ENCODE measurements at regions not wholly inside any gene's neighbourhood (a gene's known extent, or its start where the extent isn't known, plus 50 kb on each side); places are given as distances from the start of the nearest gene placed in this dataset.

- Histone ChIP-seq H3F3A (ENCODE audit: insufficient read depth) (no peaks in the 10 kb centered on the region), H3K79me2 (ENCODE audit: insufficient read depth) (no peaks in the 10 kb centered on the region), H3K4me2 (ENCODE audit: unreplicated experiment) (no peak overlapping the region), H3K27ac (no peak overlapping the region), H3K9me3 (ENCODE audit: low read depth) (no peaks in the 10 kb centered on the region), H3K9ac (no peak overlapping the region), H3K4me1 (ENCODE audit: insufficient read depth) (no peaks in the 10 kb centered on the region), H4K20me1 (ENCODE audit: insufficient read depth) (no peaks in the 10 kb centered on the region), H3K36me3 (ENCODE audit: low read depth) (no peaks in the 10 kb centered on the region), H3K4me3 (no peak overlapping the region), H3K9me2 (ENCODE audit: insufficient read depth) (no peaks in the 10 kb centered on the region), H3K27me3 (replicated peaks; ENCODE audit: insufficient read depth) (no peaks in the 10 kb centered on the region), H2AFZ (no peak overlapping the region)
- TF ChIP-seq EZH2 (IDR thresholded peaks at IDR 0.05; ENCODE audit: insufficient read depth, poor library complexity, severe bottlenecking) (no peak), EZH2phosphoT487 (IDR thresholded peaks at IDR 0.05; ENCODE audit: insufficient read depth, low read depth) (no peak)
- DNase-seq = no peak
- WGBS, 2 experiments (ENCODE audit: low coverage in 1 of 2, low lambda C conversion rate in 2 of 2, missing lambda C conversion rate in 2 of 2) = 25 to 30% methylated on average over 23 of the region's 23 CpGs
- in situ Hi-C loops (cut with MboI) = no loop called here
These were observed 75.8 kb upstream of the IER5L start for GRCh38 chr9:129253803-129254381.

DNA sequence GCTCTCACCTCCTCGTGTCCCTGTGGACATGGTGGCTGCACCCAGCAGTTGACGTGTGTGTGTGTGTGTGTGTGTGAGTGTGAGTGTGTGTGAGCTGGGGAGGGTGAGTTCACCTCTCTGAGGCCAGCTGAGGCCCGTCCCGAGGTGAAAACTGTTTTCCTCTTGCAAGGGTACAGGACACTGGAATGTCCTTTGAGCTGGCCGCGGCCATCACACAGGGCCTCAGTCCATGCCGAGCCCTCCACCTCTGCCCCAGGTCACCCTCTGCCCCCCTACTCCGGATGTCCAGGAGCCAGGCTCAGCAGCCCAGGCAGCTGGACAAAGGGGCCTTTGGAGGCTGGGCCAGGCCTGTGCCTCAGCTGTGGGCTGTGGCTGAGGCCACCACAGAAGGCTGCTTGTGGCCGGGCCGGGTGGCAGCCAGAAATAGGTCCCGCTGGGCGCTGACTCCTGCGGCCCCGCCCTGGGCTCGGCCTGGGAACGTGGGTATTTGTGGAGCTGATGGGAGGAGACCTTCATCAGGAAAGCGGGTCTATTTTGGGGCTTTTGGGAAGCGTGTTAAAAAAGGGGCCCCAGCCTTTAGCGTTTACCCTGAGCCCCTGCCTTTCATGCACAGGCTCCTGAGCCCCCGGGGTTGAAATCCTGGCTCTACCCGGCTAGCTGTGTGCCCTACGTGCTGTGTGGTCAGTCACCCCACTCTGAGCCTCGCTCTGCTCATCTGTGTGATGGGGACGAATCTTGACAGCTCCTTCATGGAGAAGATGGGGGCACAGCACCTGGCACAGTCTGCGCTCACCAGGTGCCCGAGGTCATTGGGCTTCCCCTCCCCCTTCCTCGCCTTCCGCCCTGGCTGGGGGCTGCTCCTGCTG, 75.1 kb upstream of the IER5L start:
- no peak overlapping the region for H3K4me2 ChIP-seq (ENCODE audit: unreplicated experiment)
- TF ChIP-seq EZH2 (IDR thresholded peaks at IDR 0.05; ENCODE audit: insufficient read depth, poor library complexity, severe bottlenecking) (no peak), EZH2phosphoT487 (IDR thresholded peaks at IDR 0.05; ENCODE audit: insufficient read depth, low read depth) (no peak)
- H3K9me3 ChIP-seq (ENCODE audit: low read depth) = no peaks in the 10 kb centered on the region
- H4K20me1 ChIP-seq (ENCODE audit: insufficient read depth) = no peaks in the 10 kb centered on the region
- WGBS, 2 experiments (ENCODE audit: low coverage in 1 of 2, low lambda C conversion rate in 2 of 2, missing lambda C conversion rate in 2 of 2) = 84 to 85% methylated on average over 28 of the region's 28 CpGs
- H3K27me3 ChIP-seq (replicated peaks; ENCODE audit: insufficient read depth) = no peaks in the 10 kb centered on the region
- H3K4me3 ChIP-seq = no peak overlapping the region
- H3K79me2 ChIP-seq (ENCODE audit: insufficient read depth) = no peaks in the 10 kb centered on the region
- no peak overlapping the region for H3K9ac ChIP-seq
- no peak for DNase-seq
- no peak overlapping the region for H3K27ac ChIP-seq
- H2AFZ ChIP-seq = no peak overlapping the region
- H3K36me3 ChIP-seq (ENCODE audit: low read depth) = no peaks in the 10 kb centered on the region
- H3K4me1 ChIP-seq (ENCODE audit: insufficient read depth) = no peaks in the 10 kb centered on the region
- in situ Hi-C loops (cut with MboI) = no loop called here
- H3K9me2 ChIP-seq (ENCODE audit: insufficient read depth) = no peaks in the 10 kb centered on the region
- H3F3A ChIP-seq (ENCODE audit: insufficient read depth) = no peaks in the 10 kb centered on the region

GRCh38 chr9:129250786-129251185, 72.7 kb upstream of the IER5L start:
- in situ Hi-C loops (cut with MboI) = no loop called here
- 38 to 53% methylated on average over 2 of the region's 2 CpGs for WGBS, 2 experiments (ENCODE audit: low coverage in 1 of 2, low lambda C conversion rate in 2 of 2, missing lambda C conversion rate in 2 of 2)
- H3K4me1 ChIP-seq (ENCODE audit: insufficient read depth) = no peaks in the 10 kb centered on the region

GRCh38 chr9:129247285-129248153, 69.5 kb upstream of the IER5L start:
- TF ChIP-seq EZH2phosphoT487 (IDR thresholded peaks at IDR 0.05; ENCODE audit: insufficient read depth, low read depth) = no peak
- TF ChIP-seq EZH2 (IDR thresholded peaks at IDR 0.05; ENCODE audit: insufficient read depth, poor library complexity, severe bottlenecking) = no peak
- H3K27ac ChIP-seq = no peak overlapping the region
- no peaks in the 10 kb centered on the region for H3F3A ChIP-seq (ENCODE audit: insufficient read depth)
- H3K4me2 ChIP-seq (ENCODE audit: unreplicated experiment) = no peak overlapping the region
- in situ Hi-C loops (cut with MboI) = no loop called here
- H3K4me3 ChIP-seq = no peak overlapping the region
- no peaks in the 10 kb centered on the region for H3K27me3 ChIP-seq (replicated peaks; ENCODE audit: insufficient read depth)
- WGBS, 2 experiments (ENCODE audit: low coverage in 1 of 2, low lambda C conversion rate in 2 of 2, missing lambda C conversion rate in 2 of 2) = 92 to 93% methylated on average over 13 of the region's 13 CpGs
- H3K9ac ChIP-seq = no peak overlapping the region
- no peak for DNase-seq
- no peaks in the 10 kb centered on the region for H3K9me3 ChIP-seq (ENCODE audit: low read depth)
- H2AFZ ChIP-seq = no peak overlapping the region
- peaks cover 10% of the 10 kb centered on the region; the same call in 1 of the 2 replicates for H3K4me1 ChIP-seq (ENCODE audit: insufficient read depth)
- no peaks in the 10 kb centered on the region for H4K20me1 ChIP-seq (ENCODE audit: insufficient read depth)
- no peaks in the 10 kb centered on the region for H3K9me2 ChIP-seq (ENCODE audit: insufficient read depth)
- H3K36me3 ChIP-seq (ENCODE audit: low read depth) = no peaks in the 10 kb centered on the region
- no peaks in the 10 kb centered on the region for H3K79me2 ChIP-seq (ENCODE audit: insufficient read depth)

More at GRCh38 chr9:129250786-129251185, 72.7 kb upstream of the IER5L start:
- Histone ChIP-seq H3K27ac (no peak overlapping the region), H3K4me2 (ENCODE audit: unreplicated experiment) (no peak overlapping the region), H3K9ac (no peak overlapping the region), H3K36me3 (ENCODE audit: low read depth) (no peaks in the 10 kb centered on the region), H3F3A (ENCODE audit: insufficient read depth) (no peaks in the 10 kb centered on the region), H3K79me2 (ENCODE audit: insufficient read depth) (no peaks in the 10 kb centered on the region), H3K4me3 (no peak overlapping the region), H4K20me1 (ENCODE audit: insufficient read depth) (no peaks in the 10 kb centered on the region), H3K9me2 (ENCODE audit: insufficient read depth) (no peaks in the 10 kb centered on the region), H3K9me3 (ENCODE audit: low read depth) (no peaks in the 10 kb centered on the region), H2AFZ (no peak overlapping the region), H3K27me3 (replicated peaks; ENCODE audit: insufficient read depth) (no peaks in the 10 kb centered on the region)
- TF ChIP-seq EZH2phosphoT487 (IDR thresholded peaks at IDR 0.05; ENCODE audit: insufficient read depth, low read depth) (no peak), EZH2 (IDR thresholded peaks at IDR 0.05; ENCODE audit: insufficient read depth, poor library complexity, severe bottlenecking) (no peak)
- peak; percentile 30 for DNase-seq

All from GM23248 (cell line).